GM12801 (cell line): ENCODE measurements at regions not wholly inside any gene's neighbourhood (a gene's known extent, or its start where the extent isn't known, plus 50 kb on each side); places are given as distances from the start of the nearest gene placed in this dataset.

Experiments used
- CTCF ChIP-seq: IDR thresholded peaks from one replicate; pipeline ENCODE4 v1.5.1; 2011; ENCODE audit warnings: control low read depth; ENCODE audit not compliant: insufficient read length; ENCODE audit errors: extremely low read depth

GRCh38 chr1:48082271-48082962 lies 85.2 kb upstream of the TRABD2B start:
- TF ChIP-seq CTCF: no peak

GRCh38 chr1:48080331-48081255 lies 83.4 kb upstream of the TRABD2B start:
- TF ChIP-seq CTCF: no peak

- TF ChIP-seq CTCF: no peak
These were observed 81.9 kb upstream of the TRABD2B start for GRCh38 chr1:48079096-48079495.

GRCh38 chr1:48077795-48078222 lies 80.6 kb upstream of the TRABD2B start:
- no peak for TF ChIP-seq CTCF

- TF ChIP-seq CTCF: no peak
These were observed 78.8 kb upstream of the TRABD2B start for GRCh38 chr1:48076017-48076416.

- no peak for TF ChIP-seq CTCF
These were observed 76.8 kb upstream of the TRABD2B start for GRCh38 chr1:48073798-48074530.

GRCh38 chr1:48071513-48071912 lies 74.3 kb upstream of the TRABD2B start:
- no peak for TF ChIP-seq CTCF
